RPMI7951 (cell line): ENCODE measurements at regions not wholly inside any gene's neighbourhood (a gene's known extent, or its start where the extent isn't known, plus 50 kb on each side); places are given as distances from the start of the nearest gene placed in this dataset.

ENCODE experiments used
- DNase-seq: peaks from one replicate; pipeline ENCODE4 v3.0.0-alpha.2; 2012; ENCODE audit warnings: low read depth

DNA sequence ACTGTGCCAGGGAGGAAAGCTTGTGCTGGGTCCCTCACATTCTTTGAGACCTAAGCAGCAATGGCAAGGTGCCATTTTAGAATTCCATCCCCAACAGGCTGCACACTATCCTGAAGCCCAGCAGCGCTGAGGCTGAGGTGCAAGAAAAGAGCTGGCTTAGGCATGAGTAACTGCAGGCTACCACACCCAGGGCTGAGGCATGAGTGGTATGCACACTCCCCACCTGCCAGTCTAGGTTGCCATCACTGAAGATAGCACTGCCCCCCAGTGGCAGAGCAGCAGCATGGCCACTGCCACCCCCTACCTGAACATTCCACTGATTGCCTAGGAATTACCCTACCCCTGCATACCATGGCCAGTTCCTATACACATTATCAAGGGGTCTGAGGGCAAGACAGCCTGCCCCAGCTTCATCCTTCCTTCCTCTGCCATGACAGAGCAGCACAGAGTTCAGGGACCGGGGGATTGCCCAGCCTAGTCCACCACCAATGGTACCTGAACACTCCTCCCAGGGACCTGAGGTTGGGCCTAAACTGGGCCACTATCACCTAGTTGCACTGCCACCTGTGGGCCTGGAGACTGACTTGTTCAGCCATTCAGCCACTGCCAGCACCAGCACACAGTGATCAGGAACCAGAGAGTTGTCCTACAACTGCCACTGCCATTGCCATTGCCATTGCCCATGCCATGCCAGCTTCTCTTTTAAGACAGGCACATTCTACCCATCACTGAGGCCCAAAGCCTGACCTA is 129.8 kb downstream of the SATB1 start:
- DNase-seq = peak; percentile 77

DNA sequence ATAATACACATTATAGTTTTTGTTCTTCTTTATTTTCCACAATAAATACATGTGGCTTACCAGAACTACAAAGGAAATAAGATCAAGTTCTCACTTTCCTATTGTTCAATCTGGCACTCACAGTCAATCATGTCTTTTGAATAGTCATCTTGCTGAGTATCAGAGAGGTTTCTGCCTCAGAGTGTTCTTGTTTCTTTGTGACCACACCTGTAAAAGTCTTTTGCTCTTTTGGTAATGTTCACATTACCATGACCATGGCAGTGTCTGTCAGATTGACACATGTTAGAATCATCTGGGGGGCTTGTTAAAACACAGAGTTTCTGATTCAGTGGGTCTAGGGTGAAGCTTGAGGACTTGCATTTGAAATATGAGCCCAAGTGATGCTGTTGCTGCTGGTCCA is 135.0 kb downstream of the SATB1 start:
- no peak for DNase-seq

DNA sequence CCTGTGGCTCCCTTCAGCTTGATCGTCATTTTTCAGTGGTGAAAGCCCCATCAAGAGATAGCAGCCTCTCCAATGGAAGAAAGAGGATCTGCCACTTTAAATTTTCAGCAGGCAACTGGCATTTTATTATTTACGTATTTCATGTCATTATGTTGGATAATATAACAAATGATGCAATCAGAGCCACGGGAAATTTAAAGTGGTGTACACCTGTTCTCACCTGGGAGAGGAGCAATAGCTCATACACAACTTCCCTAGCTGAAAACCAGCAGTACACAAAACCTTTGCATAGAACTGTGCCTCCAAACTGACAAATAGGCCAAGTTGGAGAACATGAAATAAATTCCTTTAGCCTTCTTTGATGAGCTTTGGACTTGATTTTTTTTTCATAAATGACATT is 136.9 kb downstream of the SATB1 start:
- DNase-seq = no peak

DNA sequence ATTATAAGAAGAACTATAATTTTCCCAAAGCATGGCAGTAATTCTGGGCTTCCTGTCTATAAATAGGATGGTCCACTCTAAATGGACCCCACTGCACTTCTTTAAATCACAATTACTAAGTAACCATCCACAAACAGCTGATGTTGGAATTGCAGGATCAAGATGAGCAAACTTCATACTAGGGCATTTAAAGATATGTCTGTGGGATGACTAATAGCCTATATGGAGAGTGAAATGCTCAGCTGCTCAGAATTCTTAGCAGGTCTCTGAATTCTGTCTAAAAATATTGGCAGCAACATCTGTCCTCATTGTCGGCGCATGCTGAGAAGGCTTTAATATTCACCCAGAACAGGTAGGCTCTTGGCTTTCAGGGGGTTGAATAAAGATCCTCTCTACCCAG is 140.4 kb downstream of the SATB1 start:
- DNase-seq = no peak

DNA sequence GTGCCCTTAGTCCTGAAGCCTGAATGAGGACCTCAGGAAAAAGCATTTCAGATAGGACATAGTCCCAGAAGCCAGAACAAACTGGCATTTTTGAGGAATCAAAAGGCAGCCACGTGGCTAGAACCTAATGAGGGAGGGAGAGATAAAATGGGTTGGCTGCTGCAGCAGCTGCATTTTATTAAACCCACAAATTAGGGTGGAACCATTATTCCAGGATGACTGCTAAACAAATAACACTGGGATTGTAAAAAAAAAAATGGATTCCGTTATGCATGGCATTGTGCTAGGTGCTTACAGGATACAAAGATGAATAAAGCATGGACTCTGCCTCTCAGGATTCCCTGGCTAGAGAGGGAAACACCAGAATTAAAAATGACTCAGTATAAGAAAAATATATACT is 141.5 kb downstream of the SATB1 start:
- no peak for DNase-seq

DNA sequence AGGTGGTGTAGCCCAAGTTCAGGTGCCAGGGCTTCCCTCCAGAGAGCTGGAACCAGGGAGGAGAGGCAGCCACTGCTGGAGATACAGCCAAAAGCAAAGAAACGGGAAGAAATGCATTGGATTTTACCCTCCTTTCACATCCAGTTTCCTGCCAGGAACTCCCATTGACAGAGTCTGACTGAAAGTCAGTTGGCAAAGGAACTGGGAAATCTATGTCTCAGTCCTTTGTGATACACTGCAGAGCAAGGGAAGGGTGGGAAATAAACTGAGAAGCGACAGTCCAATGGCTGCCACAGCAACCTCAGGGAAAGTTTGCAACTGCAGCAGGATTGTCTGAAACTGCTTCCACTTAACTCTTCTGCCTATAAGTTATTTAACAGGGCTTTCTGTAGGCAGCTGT is 142.6 kb downstream of the SATB1 start:
- no peak for DNase-seq

DNA sequence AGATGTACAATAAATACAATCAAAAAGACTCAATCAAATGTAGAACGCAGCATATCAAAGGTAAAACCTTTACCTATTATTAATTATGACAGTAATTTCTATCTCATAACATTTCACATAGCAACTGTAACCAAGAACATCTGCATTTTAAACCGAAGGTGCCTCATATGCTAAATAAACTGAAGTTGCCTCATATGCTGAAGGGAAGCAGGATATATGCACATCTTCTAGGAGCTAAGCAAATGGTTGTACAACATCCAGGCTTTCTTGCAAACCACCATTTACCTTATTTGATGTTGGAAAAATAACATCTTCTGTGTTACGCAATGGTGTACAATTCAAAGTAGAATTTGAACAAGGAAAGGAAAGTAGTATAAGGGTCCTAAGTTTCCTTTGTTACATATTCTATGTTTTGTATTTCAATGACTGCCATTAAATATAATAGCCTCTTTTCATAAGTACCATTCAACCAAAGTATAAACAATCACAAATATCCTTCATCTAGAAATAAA is 145.9 kb downstream of the SATB1 start:
- DNase-seq = no peak

DNA sequence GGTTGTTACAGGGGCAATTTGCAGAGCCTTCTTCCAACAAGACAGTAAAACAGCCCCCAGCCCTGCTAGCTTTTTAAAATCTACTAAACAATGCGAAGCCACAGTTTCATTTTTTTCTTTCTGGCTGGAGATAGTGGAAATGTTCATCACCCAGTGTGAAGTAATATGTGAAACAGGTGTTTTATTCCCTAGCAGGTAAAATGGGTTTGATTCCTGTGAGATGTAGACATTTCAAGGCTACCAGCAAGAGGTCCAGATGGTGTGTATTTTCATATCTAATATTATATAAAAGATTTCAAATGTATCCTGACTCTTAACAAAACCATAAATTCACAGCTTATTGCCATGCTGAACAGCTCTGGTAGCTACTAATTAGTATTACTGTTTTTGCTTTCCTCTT is 160.3 kb downstream of the SATB1 start:
- no peak for DNase-seq

DNA sequence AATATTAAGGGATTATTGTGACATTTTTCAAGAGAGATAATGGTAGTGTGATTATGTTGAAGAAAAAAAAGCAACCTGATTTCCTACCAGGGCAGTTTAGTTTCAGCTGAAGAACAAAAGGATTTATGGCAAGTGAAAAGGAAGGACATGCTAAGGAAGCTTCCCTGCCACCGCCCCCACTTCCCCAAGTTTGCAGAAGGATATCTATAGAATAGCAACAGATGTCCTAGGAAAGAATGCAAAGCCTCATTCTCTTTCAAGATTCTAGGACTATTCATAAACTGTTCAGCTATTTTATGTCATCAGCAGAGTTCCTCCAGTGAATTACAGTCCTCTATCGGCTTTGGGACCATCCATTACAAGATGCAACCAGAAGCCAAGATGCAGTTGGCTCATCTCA is 160.8 kb downstream of the SATB1 start:
- no peak for DNase-seq

DNA sequence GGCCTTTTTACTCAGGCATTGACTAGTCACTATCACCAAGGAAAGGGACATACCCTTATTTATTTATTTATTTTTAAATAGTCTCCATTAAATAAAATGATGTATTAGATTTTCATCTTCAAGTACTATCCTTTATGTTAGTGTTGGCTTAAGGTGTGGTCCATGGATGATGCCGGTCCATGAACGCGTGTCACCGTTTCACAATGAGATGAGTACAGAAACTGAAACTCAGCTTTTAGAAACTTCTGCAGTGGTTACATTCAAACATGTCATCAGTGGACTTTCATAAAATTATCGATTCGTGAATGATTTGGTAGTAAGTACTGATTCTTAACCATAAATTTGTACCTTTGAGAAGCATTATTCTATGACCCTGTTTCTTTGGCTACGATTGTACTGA is 166.6 kb downstream of the SATB1 start:
- DNase-seq = no peak

DNA sequence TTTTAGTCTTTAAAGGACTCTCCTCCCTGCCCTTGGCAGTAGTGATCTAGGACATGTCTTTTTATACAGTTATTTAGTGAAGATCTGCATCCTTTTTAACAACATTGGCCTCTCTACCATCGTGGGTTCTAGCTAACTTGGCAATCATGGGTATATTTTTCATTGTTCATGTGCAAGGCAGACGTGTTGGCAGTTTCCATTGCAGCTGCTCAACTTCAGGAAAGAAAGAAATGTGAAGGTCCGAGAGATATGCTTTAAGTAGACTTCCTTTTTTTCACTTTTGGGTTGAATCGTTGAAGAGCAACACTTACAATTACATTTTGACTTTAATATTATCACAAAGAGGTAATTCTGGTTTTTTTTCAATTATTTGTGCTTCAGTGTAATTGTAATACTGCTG is 172.6 kb downstream of the SATB1 start:
- no peak for DNase-seq

DNA sequence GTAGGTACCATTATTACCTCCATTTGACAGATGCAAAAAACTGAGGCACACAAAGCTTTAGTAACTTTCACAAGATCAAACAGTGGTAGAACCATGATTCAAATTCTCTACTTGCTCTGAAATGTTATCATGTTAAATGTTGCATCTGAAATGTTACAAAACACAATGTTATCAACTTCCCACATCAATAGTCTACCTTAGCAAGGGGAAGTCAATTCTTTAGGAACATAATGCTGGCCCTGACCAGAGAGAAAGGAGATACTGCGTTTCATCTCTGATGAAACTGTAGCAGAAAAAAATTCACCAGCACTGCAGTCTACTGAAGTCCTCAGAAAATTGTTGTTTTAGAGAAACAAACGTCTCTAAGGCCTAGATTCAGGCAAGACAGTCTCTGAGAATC is 174.1 kb downstream of the SATB1 start:
- no peak for DNase-seq

DNA sequence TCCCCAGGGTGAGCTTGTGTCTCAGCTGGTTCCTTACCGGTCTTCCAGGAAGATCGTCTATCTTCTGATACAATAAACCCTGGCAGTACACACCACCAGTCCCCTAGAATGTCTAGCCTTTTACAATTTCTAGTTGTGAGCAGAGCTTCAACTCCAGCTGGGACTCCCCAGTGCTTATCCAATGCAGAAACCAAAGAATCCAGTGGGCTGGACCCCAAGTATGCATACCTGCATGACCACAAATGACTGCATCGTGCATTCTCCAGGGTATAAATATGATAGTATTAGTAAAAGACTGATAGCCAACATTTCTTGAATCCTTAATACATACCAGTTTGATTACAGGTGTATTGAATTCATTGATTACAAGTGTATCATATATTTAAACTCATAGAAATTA is 176.0 kb downstream of the SATB1 start:
- no peak for DNase-seq

DNA sequence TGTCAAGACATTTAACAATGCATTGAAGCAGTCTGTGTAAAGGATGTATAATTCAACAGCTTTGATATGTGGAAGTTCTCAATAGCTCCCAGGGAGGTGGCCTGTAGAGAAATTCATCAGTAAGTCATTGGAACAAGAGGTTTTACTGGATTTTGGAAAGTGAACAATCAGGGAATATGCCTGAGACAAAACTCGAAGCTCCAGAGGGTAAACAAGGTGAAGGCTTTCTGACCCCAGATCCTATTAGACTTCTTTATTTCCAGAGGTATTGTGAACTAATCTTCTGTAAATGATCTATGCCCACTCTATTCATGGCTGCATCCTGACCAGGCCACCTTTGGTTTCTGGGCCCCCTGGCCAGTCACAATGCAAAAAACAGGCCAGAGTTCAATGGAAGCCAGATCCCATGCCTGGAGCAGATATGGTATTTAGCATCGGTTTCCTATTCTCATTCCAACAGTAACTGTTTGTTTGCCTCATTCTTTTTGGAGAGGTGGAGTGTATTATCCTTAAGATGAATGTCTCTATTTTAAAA is 177.3 kb downstream of the SATB1 start:
- no peak for DNase-seq

DNA sequence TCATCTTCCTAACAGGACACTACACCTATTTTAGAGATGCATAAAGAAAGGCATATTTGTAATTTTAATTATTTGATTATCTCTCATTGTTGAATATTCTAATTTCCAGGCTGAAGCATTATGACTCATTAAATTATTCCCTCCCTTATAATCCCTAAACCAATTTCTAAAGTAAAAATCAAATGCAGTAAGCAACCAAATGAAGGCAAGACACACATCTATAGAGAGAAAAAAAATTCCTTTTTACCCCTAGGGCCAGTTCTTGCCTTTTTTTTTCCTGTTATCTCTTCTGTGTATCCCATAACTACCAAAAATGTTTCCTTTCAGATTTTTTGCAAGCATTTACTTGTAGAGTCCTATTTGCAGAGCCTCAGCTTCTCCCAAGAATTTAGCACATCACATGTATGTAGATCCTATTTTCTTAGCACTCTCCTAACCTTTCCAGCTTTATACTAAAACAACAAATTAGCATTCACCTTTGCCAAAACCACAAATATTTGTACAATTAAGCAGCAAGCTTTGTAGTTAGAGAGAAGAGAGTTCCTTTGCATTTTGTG is 177.9 kb downstream of the SATB1 start:
- no peak for DNase-seq

DNA sequence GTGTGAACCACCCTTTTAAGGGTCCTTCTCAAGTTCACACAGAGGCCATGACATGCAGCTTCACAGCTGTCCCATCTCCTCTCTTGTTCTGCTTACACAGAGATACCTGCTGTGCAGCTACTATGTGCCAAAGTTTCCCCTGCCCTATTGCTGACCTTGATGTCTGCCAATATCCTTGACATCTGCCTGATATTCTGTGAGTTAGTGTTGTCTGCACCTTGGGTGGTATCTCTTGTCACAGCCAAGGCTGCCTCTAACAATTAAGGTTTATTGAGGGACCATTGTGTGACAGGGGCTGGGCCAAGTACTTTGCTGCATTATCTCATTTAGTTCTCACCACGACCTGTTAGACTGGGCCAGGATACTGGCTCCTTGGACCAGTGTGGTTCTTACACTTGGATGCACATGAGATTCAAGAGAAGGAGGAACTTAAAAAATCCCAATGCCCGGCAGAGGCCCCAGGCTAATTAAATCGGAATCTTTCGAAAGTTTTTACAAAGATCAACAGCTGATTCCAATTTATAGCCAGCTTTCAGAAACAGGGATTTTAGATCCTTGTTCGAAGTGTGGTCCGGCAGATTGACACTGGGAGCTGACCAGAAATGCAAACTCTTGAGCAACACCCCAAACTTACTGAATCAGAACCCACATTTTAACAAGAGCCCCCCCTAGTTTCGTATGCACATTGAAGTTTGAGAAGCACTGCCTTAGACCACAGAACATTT is 178.6 kb downstream of the SATB1 start:
- no peak for DNase-seq

DNA sequence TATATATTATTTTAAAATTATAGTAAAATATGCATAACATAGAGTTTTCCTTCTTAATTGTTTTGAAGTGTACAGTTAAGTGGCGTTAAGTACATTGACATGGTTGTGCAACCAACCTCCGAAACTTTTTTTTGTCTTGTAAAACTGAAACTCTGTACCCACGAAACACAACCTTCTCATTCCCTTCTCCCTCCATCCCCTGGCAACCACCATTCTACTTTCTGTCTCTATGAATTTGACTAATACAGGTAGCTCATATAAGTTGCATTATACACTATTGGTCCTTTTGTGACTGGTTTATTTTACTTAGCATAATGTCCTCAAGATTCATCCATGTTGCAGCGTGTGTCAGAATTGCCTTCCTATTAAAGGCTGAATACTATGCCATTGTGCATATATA is 179.4 kb downstream of the SATB1 start:
- DNase-seq = no peak

DNA sequence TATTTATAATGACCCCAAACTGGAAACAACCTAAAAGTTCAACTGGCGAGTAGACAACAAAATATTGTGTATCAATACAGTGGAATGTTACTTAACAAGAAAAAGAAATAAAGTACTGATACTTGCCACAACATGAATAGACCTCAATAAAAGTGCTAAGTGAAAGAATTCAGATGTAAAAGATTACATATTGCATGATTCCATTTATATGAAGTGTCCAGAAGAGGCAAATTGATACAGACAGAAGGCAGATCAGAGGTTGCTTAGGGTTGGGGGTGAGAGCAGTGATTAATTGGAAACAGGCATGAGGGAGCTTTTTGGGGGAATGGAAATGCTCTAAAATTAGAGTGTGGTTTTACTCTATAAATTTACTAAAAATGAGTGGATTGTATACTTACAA is 183.3 kb downstream of the SATB1 start:
- no peak for DNase-seq

DNA sequence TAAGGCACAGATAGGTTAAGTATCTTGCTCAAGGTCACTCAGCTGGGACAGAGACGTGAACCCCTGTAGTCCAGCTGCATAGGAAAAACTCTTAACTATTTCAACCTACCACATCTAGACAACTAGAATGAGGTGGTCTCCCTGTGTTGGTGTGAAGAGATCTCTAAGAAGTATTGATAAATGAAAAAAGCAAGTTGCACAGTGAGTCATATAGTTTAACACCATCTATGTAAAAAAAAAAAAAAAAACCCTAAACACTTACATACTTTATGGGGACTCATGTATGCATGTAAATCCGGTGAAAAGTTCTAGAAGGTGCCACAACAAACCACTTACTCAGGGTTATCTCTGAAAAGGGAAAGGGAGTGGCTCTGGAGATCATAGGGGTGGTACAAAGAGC is 185.5 kb downstream of the SATB1 start:
- DNase-seq = no peak

DNA sequence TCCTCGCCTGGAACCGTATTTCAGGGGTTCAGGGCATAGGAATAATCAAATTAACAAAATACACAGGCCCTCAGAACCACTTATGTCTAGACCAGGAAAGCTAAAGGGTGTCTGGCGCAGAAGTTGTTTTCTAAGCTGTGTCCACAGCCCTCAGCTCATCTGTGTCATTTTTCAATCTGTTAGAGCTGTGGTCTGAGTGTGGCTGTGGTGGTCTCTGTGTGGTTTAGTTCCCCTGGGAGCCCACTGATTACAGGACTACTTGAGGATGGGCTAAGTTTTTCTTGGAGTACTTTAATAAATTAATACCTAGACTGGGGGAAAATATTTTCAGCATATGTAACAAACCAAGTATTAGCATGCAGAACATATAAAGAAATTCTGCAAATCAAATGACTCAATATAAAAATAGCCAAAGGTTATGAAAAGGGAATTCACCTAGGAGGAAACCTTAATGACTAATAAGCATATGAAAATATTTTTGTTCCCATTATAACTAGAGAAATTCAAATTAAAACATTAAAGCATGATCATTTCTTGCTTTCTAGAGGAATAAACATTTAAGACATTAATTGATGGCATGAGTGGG is 186.3 kb downstream of the SATB1 start:
- no peak for DNase-seq

DNA sequence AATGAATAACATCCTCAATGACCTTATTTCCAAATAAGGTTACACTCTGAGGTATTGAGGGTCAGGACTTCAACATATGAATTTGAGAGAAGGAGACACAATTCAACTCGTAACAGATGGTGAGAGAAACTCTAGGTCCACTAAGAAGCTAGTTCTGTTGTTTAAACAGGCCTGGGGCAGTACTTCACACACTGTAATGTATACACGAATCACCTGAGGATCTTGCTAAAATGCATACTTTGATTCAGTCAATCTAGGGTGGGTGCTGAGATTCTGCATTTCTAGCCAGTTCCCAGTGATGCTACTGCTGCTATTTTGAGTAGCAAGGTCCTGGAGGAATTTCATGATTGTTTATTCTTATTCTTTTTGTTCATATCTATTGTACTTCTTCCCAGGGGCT is 186.8 kb downstream of the SATB1 start:
- no peak for DNase-seq

DNA sequence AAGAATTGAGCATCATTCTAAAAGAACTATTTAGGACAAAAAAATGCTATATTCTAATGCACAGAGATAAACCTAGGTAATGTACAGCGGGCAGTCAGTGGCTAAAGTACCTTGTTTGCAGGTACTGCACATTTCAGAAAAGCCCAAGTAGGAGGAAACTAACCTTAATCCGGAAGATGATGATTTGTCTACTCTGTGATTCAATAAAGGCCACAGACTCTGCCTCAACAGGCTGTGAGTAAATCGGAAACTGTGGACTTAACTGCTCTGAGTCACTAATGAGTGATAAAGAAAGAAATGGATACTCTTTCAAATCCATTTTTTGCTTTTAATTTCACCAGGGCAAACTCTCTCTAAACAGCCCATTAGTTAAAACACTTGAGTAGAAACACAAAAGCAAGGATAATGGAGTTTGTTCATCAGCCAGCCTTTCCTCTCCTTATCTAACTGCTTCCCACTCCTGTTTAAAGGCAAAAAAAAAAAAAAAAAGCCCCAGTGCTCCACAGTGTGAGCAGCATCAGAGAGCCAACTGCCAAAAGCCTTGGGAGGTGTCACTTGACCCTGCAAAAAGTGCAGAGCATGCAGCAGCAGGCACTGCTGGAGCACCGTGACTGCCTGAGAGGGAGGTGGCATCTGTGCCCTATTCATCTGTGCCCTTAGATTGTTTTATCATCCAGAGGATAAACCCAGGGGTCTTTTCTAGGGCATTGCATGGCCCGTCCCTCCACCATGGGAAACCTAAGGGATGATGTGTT is 187.7 kb downstream of the SATB1 start:
- DNase-seq = peak; percentile 56
